ENCODE measurements at regions not wholly inside any gene's neighbourhood (a gene's known extent, or its start where the extent isn't known, plus 50 kb on each side); places are given as distances from the start of the nearest gene placed in this dataset.

DNA sequence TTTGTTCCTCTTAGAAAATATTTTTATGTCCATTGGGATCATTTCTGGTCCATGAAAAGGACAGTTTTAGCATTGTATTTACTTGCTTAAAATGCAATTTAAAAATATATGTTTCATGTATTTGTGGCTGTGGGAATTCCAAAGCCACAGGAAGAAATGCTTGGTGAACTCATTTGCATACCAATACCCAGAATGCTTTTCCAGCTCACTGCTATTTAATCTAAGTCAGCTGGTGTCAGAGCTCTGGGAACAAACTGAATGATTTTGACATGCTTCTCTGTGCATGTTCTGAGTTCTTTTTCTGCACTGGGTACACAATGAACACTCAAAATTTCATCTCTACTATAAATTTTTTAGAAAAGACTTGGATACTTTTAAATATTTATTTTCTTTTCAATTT lies 482.8 kb upstream of the ARRDC3 start:
- no peak for TF ChIP-seq EZH2 (IDR thresholded peaks at IDR 0.05; ENCODE audit: low read length, missing control alignments)
- TF ChIP-seq, protein P1, sequence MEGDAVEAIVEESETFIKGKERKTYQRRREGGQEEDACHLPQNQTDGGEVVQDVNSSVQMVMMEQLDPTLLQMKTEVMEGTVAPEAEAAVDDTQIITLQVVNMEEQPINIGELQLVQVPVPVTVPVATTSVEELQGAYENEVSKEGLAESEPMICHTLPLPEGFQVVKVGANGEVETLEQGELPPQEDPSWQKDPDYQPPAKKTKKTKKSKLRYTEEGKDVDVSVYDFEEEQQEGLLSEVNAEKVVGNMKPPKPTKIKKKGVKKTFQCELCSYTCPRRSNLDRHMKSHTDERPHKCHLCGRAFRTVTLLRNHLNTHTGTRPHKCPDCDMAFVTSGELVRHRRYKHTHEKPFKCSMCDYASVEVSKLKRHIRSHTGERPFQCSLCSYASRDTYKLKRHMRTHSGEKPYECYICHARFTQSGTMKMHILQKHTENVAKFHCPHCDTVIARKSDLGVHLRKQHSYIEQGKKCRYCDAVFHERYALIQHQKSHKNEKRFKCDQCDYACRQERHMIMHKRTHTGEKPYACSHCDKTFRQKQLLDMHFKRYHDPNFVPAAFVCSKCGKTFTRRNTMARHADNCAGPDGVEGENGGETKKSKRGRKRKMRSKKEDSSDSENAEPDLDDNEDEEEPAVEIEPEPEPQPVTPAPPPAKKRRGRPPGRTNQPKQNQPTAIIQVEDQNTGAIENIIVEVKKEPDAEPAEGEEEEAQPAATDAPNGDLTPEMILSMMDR (conservative IDR thresholded peaks at IDR 0.05 in 1 of 2, IDR thresholded peaks at IDR 0.05 in 1 of 2; ENCODE audit: low read depth in 1 of 2, low read length in 2 of 2) = no peak

All from fibroblast of lung (primary cell).